Lower leg skin (tissue), 3 donors: ENCODE measurements at regions not wholly inside any gene's neighbourhood (a gene's known extent, or its start where the extent isn't known, plus 50 kb on each side); places are given as distances from the start of the nearest gene placed in this dataset.

ENCODE experiments used
- CTCF ChIP-seq, 3 donors: fragments of 450-650 bp; IDR thresholded peaks; one replicate each; pipeline ENCODE4 v1.5.1; 2016; ENCODE audit warnings: antibody characterized with exemption in 3 of 3, mild to moderate bottlenecking in 3 of 3, moderate library complexity in 2 of 3
- POLR2A ChIP-seq, 2 donors: fragments of 450-650 bp; IDR thresholded peaks; one replicate each; pipeline ENCODE4 v1.6.1; 2016 to 2017; ENCODE audit warnings: antibody characterized with exemption in 2 of 2, mild to moderate bottlenecking in 1 of 2, moderate library complexity in 1 of 2

- TF ChIP-seq CTCF (IDR thresholded peaks at IDR 0.05): no peak
- no peak for TF ChIP-seq POLR2A (IDR thresholded peaks at IDR 0.05)
Measured at GRCh38 chr12:58283553-58283952, 342.2 kb downstream of the ATP23 start.
